ENCODE measurements at regions not wholly inside any gene's neighbourhood (a gene's known extent, or its start where the extent isn't known, plus 50 kb on each side); places are given as distances from the start of the nearest gene placed in this dataset.

GRCh38 chr18:10009321-10010144 lies 95.7 kb downstream of the VAPA start:
- Histone ChIP-seq H3K9me2 (ENCODE audit: insufficient read depth, low read length) (no peaks in the 10 kb centered on the region), H3K4me2 (ENCODE audit: low read length) (no peak overlapping the region), H3K27me3 (ENCODE audit: insufficient read depth, low read depth, low read length) (no peaks in the 10 kb centered on the region), H4K20me1 (ENCODE audit: insufficient read depth) (no peaks in the 10 kb centered on the region), H3K79me2 (replicated peaks; ENCODE audit: insufficient read depth, low read length) (no peaks in the 10 kb centered on the region), H3K4me3 (ENCODE audit: low read length) (no peak overlapping the region), H3K9ac (ENCODE audit: low read length) (no peak overlapping the region), H3K36me3 (ENCODE audit: insufficient read depth, low read length) (no peaks in the 10 kb centered on the region), H3K9me3 (ENCODE audit: low read length) (no peaks in the 10 kb centered on the region), H2AFZ (ENCODE audit: low read depth, low read length) (no peak overlapping the region), H3K27ac (ENCODE audit: low read length) (no peak overlapping the region), H3F3A (ENCODE audit: insufficient read depth, low read length, poor library complexity, severe bottlenecking) (no peaks in the 10 kb centered on the region)
- TF ChIP-seq EZH2 (IDR thresholded peaks at IDR 0.05; ENCODE audit: borderline replicate concordance, insufficient read depth, low read length, poor library complexity, severe bottlenecking) (no peak), EP300 (conservative IDR thresholded peaks at IDR 0.05; ENCODE audit: poor library complexity, severe bottlenecking) (no peak), TAF1 (IDR thresholded peaks at IDR 0.05; ENCODE audit: low read depth) (no peak), POLR2AphosphoS5 (IDR thresholded peaks at IDR 0.05) (no peak)

- no peaks in the 10 kb centered on the region for H3F3A ChIP-seq (ENCODE audit: insufficient read depth, low read length, poor library complexity, severe bottlenecking)
- no peaks in the 10 kb centered on the region for H3K79me2 ChIP-seq (replicated peaks; ENCODE audit: insufficient read depth, low read length)
- no peaks in the 10 kb centered on the region for H3K27me3 ChIP-seq (ENCODE audit: insufficient read depth, low read depth, low read length)
- H4K20me1 ChIP-seq (ENCODE audit: insufficient read depth) = no peaks in the 10 kb centered on the region
- no peak overlapping the region for H3K27ac ChIP-seq (ENCODE audit: low read length)
- no peak for TF ChIP-seq POLR2AphosphoS5 (IDR thresholded peaks at IDR 0.05)
- TF ChIP-seq, protein P1, sequence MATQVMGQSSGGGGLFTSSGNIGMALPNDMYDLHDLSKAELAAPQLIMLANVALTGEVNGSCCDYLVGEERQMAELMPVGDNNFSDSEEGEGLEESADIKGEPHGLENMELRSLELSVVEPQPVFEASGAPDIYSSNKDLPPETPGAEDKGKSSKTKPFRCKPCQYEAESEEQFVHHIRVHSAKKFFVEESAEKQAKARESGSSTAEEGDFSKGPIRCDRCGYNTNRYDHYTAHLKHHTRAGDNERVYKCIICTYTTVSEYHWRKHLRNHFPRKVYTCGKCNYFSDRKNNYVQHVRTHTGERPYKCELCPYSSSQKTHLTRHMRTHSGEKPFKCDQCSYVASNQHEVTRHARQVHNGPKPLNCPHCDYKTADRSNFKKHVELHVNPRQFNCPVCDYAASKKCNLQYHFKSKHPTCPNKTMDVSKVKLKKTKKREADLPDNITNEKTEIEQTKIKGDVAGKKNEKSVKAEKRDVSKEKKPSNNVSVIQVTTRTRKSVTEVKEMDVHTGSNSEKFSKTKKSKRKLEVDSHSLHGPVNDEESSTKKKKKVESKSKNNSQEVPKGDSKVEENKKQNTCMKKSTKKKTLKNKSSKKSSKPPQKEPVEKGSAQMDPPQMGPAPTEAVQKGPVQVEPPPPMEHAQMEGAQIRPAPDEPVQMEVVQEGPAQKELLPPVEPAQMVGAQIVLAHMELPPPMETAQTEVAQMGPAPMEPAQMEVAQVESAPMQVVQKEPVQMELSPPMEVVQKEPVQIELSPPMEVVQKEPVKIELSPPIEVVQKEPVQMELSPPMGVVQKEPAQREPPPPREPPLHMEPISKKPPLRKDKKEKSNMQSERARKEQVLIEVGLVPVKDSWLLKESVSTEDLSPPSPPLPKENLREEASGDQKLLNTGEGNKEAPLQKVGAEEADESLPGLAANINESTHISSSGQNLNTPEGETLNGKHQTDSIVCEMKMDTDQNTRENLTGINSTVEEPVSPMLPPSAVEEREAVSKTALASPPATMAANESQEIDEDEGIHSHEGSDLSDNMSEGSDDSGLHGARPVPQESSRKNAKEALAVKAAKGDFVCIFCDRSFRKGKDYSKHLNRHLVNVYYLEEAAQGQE (IDR thresholded peaks at IDR 0.05; ENCODE audit: borderline replicate concordance) = no peak
- no peak for TF ChIP-seq TAF1 (IDR thresholded peaks at IDR 0.05; ENCODE audit: low read depth)
- H3K4me2 ChIP-seq (ENCODE audit: low read length) = no peak overlapping the region
- no peaks in the 10 kb centered on the region for H3K36me3 ChIP-seq (ENCODE audit: insufficient read depth, low read length)
- no peaks in the 10 kb centered on the region for H3K9me3 ChIP-seq (ENCODE audit: low read length)
- H3K9ac ChIP-seq (ENCODE audit: low read length) = no peak overlapping the region
- H3K4me3 ChIP-seq (ENCODE audit: low read length) = no peak overlapping the region
- no peak overlapping the region for H2AFZ ChIP-seq (ENCODE audit: low read depth, low read length)
- no peaks in the 10 kb centered on the region for H3K9me2 ChIP-seq (ENCODE audit: insufficient read depth, low read length)
Measured at GRCh38 chr18:10010611-10011015, 96.8 kb downstream of the VAPA start.

- Histone ChIP-seq H3K27ac (ENCODE audit: low read length) (no peak overlapping the region), H3K9ac (ENCODE audit: low read length) (no peak overlapping the region), H3K79me2 (replicated peaks; ENCODE audit: insufficient read depth, low read length) (no peaks in the 10 kb centered on the region), H4K20me1 (ENCODE audit: insufficient read depth) (no peaks in the 10 kb centered on the region), H2AFZ (ENCODE audit: low read depth, low read length) (no peak overlapping the region), H3K4me2 (ENCODE audit: low read length) (no peak overlapping the region), H3K27me3 (ENCODE audit: insufficient read depth, low read depth, low read length) (no peaks in the 10 kb centered on the region), H3F3A (ENCODE audit: insufficient read depth, low read length, poor library complexity, severe bottlenecking) (no peaks in the 10 kb centered on the region), H3K36me3 (ENCODE audit: insufficient read depth, low read length) (no peaks in the 10 kb centered on the region), H3K9me3 (ENCODE audit: low read length) (no peaks in the 10 kb centered on the region), H3K4me3 (ENCODE audit: low read length) (no peak overlapping the region), H3K9me2 (ENCODE audit: insufficient read depth, low read length) (no peaks in the 10 kb centered on the region)
- TF ChIP-seq TAF1 (IDR thresholded peaks at IDR 0.05; ENCODE audit: low read depth) (no peak), SMC3 (conservative IDR thresholded peaks at IDR 0.05; ENCODE audit: poor library complexity) (no peak), MXI1 (conservative IDR thresholded peaks at IDR 0.05; ENCODE audit: poor library complexity, severe bottlenecking) (no peak), EP300 (conservative IDR thresholded peaks at IDR 0.05; ENCODE audit: poor library complexity, severe bottlenecking) (no peak), EZH2 (IDR thresholded peaks at IDR 0.05; ENCODE audit: borderline replicate concordance, insufficient read depth, low read length, poor library complexity, severe bottlenecking) (no peak), RAD21 (conservative IDR thresholded peaks at IDR 0.05) (no peak)
- TF ChIP-seq, protein P1 (IDR thresholded peaks at IDR 0.05; ENCODE audit: borderline replicate concordance) = no peak
Measured at GRCh38 chr18:10011061-10011460, 97.2 kb downstream of the VAPA start.
